ENCODE measurements at regions not wholly inside any gene's neighbourhood (a gene's known extent, or its start where the extent isn't known, plus 50 kb on each side); places are given as distances from the start of the nearest gene placed in this dataset.

GRCh38 chr3:43783987-43784639, 93.4 kb downstream of the ABHD5 start:
- no peak for DNase-seq (ENCODE audit: low spot score)

DNA sequence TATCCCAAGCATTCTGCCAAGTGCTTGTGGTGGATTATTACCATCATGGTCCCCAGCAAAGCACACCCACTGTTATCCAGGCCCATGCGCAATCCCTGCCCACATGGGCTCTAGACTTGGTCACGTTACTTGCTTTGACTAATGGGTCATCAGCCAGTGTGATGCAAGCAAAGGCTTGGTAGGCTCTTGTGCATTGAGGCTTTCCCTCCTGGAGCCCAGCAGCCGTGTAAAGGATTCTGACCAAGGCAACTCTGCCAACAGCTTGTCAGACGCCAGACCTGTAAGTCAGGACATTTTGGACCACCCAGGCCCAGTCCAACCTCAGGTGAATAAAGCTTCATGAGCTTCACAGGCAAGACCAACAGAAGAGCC, 93.9 kb downstream of the ABHD5 start:
- DNase-seq (ENCODE audit: low spot score): no peak

GRCh38 chr3:43785551-43785950, 94.8 kb downstream of the ABHD5 start:
- no peak for DNase-seq (ENCODE audit: low spot score)

DNA sequence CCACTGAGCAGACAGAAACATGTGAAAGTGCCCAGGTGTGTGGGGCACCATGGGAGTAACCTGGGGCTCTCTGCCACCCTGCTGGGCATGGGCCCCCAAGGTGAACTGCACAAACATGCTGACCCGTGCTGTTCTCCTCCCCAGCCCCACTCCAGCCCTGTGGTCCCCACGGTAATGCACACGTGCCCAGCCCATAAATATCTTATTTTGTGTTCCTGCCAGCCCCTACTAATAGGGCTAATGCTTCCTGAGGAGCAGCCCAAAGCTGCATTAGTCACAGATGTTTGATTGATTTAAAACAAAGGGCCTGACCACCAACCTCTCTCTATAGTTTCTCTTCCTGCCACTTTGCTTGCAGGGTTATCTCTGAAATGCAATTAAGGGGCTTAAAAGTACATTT, 95.4 kb downstream of the ABHD5 start:
- DNase-seq (ENCODE audit: low spot score): no peak

GRCh38 chr3:43786526-43787305, 96.0 kb downstream of the ABHD5 start:
- DNase-seq (ENCODE audit: low spot score): no peak

DNA sequence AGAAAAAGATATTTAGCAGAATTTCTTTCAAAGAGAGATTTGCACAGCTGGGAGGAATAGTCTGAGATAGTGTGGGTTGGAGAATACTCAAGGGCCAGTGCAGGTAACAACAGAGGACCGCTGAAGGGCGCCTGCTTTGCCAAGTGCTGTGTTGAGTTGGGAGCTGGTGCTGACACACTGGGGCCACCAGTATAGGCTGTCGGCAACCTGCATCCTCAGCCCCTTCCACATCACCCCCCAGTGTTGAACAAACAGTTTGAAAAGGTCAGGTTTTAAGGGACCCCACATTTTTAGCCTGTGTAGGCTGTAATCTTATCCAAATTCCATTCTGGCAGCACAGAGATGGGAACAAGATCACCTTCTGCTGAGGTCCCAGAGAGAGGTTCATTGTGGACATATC, 96.6 kb downstream of the ABHD5 start:
- no peak for DNase-seq (ENCODE audit: low spot score)

DNA sequence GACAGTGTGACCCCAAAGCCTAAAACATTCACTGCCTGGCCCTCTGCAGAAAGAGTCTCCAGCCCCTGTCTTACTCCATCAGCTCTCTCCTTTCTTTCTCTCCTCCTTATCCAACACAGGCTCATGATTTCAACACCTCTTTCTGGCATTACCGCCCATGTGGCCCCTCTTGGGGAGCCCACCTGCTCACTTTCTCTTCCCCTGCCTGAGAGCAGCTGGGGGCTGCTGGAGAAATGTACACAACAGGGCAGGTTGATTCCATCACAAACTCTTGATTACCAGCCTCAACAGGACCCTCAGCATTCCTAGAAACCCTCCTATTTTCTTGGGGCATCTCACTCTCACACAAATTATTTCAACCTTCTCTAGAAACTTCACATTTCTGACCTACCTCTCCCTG, 98.3 kb downstream of the ABHD5 start:
- no peak for DNase-seq (ENCODE audit: low spot score)

DNA sequence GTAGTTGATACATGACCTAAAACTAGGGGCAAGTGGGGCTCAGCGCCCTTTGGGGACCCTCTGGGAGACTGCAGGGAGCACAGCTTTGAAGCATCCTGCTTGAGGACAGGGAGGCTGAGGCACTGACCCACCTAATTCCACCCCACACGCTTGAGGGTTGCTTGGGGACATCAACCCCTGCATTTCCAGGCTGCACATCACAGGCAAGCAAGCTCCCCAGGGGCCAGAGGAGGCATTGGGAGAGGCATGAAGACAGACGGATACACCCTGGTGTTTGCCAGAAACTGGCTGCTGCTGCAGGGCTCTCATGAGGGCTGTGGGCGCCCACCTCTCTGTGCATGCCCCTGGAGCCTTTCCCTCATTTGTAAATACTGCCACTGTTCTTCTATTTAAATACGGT, 99.3 kb downstream of the ABHD5 start:
- no peak for DNase-seq (ENCODE audit: low spot score)

DNA sequence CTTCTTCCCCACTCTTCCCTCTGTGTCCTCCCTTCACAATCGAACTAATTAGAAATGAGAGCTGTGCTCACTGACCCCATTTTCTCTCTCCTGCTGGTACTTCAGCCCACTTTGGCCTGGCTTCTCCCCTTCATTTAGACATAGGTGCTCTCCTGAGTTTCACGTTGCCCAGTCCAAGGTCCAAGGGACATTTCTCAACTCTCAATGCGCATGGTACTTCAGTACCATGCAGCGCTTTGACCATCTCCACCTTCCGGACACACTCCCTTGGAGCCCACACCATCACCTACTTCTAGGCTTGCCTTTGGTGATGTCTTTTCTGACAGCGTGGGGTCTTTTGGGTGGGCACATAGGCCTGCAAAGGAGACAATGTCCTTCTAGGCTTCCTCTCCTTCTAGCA, 99.7 kb downstream of the ABHD5 start:
- DNase-seq (ENCODE audit: low spot score): no peak

DNA sequence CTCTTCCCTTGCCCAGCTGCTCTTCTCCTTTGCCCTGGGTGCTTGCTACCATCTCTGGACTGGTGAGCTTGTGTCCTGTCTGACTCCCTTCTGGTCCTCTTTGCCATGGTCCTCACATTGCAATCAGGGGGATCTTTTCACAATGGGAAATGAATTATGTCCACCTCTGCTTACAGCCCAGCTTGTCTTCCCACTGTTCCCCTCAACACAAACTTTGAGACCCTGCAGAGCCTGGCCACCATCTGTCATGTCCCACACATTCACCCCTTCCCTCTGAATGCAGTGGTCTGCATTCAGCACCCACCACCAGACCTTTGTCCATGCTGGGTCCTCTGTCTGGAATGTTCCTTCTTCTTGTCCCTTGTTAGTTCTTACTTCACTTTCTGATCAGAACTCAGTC, 100.5 kb downstream of the ABHD5 start:
- DNase-seq (ENCODE audit: low spot score): no peak

GRCh38 chr3:43792904-43793303, 102.2 kb downstream of the ABHD5 start:
- DNase-seq (ENCODE audit: low spot score): no peak

DNA sequence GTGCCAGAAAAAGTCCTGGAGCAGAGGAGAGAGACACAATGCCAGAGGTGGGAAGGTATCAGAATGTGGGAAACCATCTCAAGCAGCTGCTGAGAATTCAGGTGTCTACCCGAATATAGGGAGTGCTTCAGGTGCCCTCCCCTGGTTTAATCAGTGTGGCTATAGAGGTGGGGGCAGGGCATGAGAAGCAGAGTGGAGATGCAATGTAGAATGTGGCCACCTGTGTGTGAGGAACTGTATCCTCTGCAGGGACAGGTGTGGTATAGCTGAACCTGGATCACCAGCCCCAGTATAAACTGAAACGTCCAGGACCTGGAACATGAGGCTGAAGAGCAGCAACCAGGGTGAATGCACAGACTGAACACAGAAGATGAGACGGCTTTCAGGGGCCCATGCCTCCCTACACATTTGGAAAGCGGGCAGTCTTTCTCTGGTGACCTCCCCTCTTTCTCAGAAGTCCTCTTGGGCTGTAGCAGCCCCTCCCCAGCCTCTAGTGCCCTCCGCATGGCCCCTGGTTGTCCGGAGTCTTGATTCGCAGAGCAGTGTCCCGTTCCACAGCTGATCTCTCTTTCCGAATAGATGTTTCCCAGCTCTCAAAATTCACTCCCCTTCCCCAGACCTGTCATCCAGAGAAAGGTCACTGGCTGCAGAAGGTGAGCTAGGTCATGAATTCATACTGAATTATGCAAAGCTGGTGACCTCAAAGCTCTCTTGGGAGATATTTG, 103.1 kb downstream of the ABHD5 start:
- DNase-seq (ENCODE audit: low spot score): no peak

DNA sequence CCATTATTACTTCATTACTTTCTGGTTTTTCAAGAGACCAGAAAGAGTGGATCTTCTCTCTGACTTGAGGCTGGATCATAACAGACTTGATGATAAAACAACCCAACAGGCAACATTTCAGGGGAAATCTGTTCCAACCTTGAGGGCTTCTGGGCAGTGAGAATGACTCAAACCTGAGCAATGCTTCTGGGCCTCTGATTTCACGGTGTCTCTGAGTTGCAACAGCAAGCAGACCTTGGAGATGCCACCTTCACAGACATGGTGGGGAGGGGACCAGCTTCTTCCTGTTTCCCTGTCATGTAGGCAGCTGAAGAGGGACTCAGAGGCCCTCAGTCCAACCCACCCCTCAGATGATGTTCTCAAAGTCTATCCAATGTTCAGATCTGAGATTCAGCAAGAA, 104.0 kb downstream of the ABHD5 start:
- DNase-seq (ENCODE audit: low spot score): peak; percentile 8

- no peak for DNase-seq (ENCODE audit: low spot score)
These were observed 104.8 kb downstream of the ABHD5 start for GRCh38 chr3:43795491-43795890.

DNA sequence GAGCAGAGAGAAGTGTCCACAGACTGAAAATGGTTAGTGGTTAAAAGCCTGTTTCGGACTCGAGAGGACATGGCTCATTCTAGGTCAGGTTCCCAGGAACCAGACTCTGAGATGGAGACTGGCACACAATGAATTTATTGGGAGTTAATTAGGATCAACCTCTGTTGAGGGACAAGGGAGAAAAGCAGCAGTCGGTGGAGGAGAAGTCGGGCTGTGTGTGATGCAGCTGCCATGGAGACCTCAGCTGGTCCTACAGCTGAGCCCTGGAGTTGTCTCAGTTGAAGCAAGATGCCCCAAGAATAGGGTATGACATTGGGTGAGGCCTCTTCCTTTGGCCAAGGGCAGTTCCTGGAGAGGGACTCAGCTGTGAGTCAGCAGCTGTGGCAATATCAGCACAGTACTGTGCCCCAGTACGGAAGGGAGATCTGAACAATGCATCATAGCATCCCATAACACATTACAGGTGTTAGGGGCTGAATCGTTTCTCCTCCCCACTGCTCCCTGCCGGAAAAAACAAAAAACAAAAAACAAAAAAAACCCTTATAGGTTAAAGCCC, 105.4 kb downstream of the ABHD5 start:
- no peak for DNase-seq (ENCODE audit: low spot score)

DNA sequence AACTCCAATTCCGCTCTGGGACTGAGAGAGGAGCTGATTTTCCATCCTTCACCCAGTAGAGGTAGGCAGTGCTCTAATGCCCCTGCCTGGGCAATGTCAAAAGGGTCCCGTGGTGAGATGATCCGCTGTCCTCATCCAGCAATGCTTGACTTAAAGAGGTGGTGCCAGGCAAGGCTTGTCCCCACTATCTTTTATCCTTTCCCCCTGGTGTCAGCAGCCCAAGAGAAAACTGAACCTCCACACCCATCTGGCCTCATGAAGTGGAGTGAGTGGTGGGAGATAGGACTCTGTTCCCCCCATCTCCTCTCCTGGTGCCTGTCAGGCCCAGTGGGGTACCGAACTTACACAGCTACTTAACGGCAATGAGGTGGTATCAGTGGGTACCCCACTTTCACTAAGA, 107.1 kb downstream of the ABHD5 start:
- no peak for DNase-seq (ENCODE audit: low spot score)

GRCh38 chr3:43810797-43811196, 120.1 kb downstream of the ABHD5 start:
- DNase-seq (ENCODE audit: low spot score): no peak

- no peak for DNase-seq (ENCODE audit: low spot score)
These were observed 123.7 kb downstream of the ABHD5 start for GRCh38 chr3:43814461-43814860.

DNA sequence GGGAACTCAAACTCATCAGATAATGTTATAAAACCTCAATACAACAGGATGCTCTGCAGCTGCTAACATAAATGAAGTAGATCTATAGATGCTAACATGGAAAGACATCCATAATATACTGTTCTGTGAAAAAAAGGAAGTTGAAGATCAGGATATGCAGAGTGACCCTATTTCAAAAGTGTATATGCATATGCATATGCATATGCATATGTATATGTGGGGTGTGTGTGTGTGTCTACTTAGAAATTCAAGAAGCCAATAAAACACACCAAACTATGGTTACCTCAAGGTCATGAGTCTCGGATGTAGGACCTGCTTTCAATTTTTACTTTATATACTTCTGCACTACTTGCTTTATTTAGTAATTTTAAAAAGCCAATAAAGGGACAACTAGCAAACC, 125.6 kb downstream of the ABHD5 start:
- DNase-seq (ENCODE audit: low spot score): no peak

- DNase-seq (ENCODE audit: low spot score): no peak
These were observed 126.3 kb downstream of the ABHD5 start for GRCh38 chr3:43817064-43817463.

GRCh38 chr3:43817825-43818224, 127.1 kb downstream of the ABHD5 start:
- DNase-seq (ENCODE audit: low spot score): no peak

- no peak for DNase-seq (ENCODE audit: low spot score)
These were observed 127.5 kb downstream of the ABHD5 start for GRCh38 chr3:43818229-43818628.
